Keratinocyte (primary cell): ENCODE measurements at regions not wholly inside any gene's neighbourhood (a gene's known extent, or its start where the extent isn't known, plus 50 kb on each side); places are given as distances from the start of the nearest gene placed in this dataset.

ENCODE experiments used
- DNase-seq: peaks from one replicate; pipeline ENCODE4 v3.0.0-alpha.2; 2011; ENCODE audit warnings: low read depth, missing footprints, low spot score
- FAIRE-seq: peaks from 2 replicates; lab custom pipeline; 2011; peaks lifted over from hg19 to GRCh38; lab: Jason Lieb, UNC
- H2AFZ ChIP-seq: 2 replicates; pipeline ENCODE4 v1.6.0; 2012; ENCODE audit warnings: low read length, control low read depth, inconsistent platforms; ENCODE audit not compliant: control insufficient read depth
- H3K27ac ChIP-seq: 2 replicates; pipeline ENCODE4 v1.5.1; 2011; ENCODE audit warnings: low read length; ENCODE audit not compliant: control insufficient read depth, insufficient read depth
- H3K27me3 ChIP-seq: 3 replicates; pipeline ENCODE4 v1.6.0; 2011; ENCODE audit warnings: low read length; ENCODE audit not compliant: control insufficient read depth, insufficient read depth; ENCODE audit errors: extremely low read depth
- H3K36me3 ChIP-seq, 2 experiments: 2 replicates in 1 of 2; 3 replicates in 1 of 2; pipeline ENCODE4 v1.5.1; 2011; ENCODE audit warnings: low read length in 2 of 2, mild to moderate bottlenecking in 1 of 2; ENCODE audit not compliant: control insufficient read depth in 2 of 2, insufficient read depth in 2 of 2; ENCODE audit errors: extremely low read depth in 1 of 2
- H3K4me1 ChIP-seq: 3 replicates; pipeline ENCODE4 v1.5.1; 2011; ENCODE audit warnings: low read length; ENCODE audit not compliant: control insufficient read depth, insufficient read depth; ENCODE audit errors: extremely low read depth
- H3K4me2 ChIP-seq: 3 replicates; pipeline ENCODE4 v1.6.0; 2011; ENCODE audit warnings: low read depth, low read length; ENCODE audit not compliant: control insufficient read depth, insufficient read depth; ENCODE audit errors: extremely low read depth
- H3K4me3 ChIP-seq, 3 experiments: fragments of 200-600 bp in 1 of 3; sonication (generic) in 1 of 3; 2 replicates in 2 of 3; 3 replicates in 1 of 3; pipeline ENCODE4 v1.5.1; 2011 to 2016; ENCODE audit warnings: low read length in 3 of 3, mild to moderate bottlenecking in 3 of 3, control low read depth in 2 of 3, inconsistent platforms in 1 of 3, low read depth in 1 of 3, mixed read lengths in 1 of 3, mixed run types in 1 of 3, moderate library complexity in 1 of 3; ENCODE audit not compliant: control insufficient read depth in 2 of 3, insufficient read depth in 2 of 3; ENCODE audit errors: extremely low read depth in 1 of 3
- H3K79me2 ChIP-seq: 2 replicates; pipeline ENCODE4 v1.6.0; 2012; ENCODE audit warnings: low read length; ENCODE audit not compliant: control insufficient read depth, insufficient read depth
- H3K9ac ChIP-seq: 3 replicates; pipeline ENCODE4 v1.6.0; 2011; ENCODE audit warnings: low read length; ENCODE audit not compliant: control insufficient read depth, insufficient read depth; ENCODE audit errors: extremely low read depth
- H3K9me1 ChIP-seq: 3 replicates; pipeline ENCODE4 v1.6.0; 2011; ENCODE audit warnings: low read length; ENCODE audit not compliant: control insufficient read depth, insufficient read depth; ENCODE audit errors: extremely low read depth
- H3K9me3 ChIP-seq: 2 replicates; pipeline ENCODE4 v1.5.1; 2012; ENCODE audit warnings: low read depth, low read length; ENCODE audit not compliant: control insufficient read depth
- H4K20me1 ChIP-seq: 3 replicates; pipeline ENCODE4 v1.6.0; 2011; ENCODE audit warnings: low read length; ENCODE audit not compliant: control insufficient read depth, insufficient read depth; ENCODE audit errors: extremely low read depth
- CTCF ChIP-seq, 3 experiments: IDR thresholded peaks in 1 of 3; conservative IDR thresholded peaks in 1 of 3; optimal IDR thresholded peaks in 1 of 3; 2 replicates in 2 of 3; 3 replicates in 1 of 3; pipeline versions ENCODE3 to v1.5.1; 2011; ENCODE audit warnings: low read length in 3 of 3, mild to moderate bottlenecking in 3 of 3, moderate library complexity in 2 of 3, control low read depth in 1 of 3, inconsistent platforms in 1 of 3; ENCODE audit not compliant: insufficient read depth in 2 of 3; ENCODE audit errors: extremely low read depth in 1 of 3
- EZH2 ChIP-seq: IDR thresholded peaks from one replicate; pipeline ENCODE4 v1.6.1; 2012; ENCODE audit warnings: inconsistent platforms, mild to moderate bottlenecking, low read length, moderate library complexity
- dilution Hi-C: fragments of 300-500 bp; cut with MboI; formaldehyde crosslinking; loops from one replicate; pipeline ENCODE4 v1.7.0; 2020; ENCODE audit warnings: low sequenced_read_pairs; ENCODE audit not compliant: extremely low pct_ligation_motif_present

- FAIRE-seq, result no peak
- dilution Hi-C loops, result no loop called here
Measured at GRCh38 chr10:113423981-113424721, 128.7 kb upstream of the HABP2 start.

DNA sequence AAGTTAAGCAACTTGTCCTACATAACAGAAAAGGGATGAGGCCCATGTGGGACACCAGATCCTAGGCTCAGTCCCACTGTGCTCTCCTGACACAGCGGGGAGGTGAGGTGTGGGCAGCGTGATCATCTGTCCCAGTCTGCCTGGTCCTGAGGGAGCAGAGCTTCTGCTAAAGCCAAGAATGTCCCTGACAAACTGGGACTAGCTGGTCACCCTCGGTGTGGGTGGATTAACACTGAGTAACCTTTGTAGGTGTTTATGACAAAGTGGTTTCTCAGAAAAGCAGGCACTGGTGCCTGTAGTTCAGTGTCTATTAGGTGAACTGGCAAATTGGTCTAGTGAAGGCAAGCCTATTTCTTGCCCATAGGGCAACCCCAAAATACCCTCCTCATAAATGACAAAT, 127.8 kb upstream of the HABP2 start:
- no peak for FAIRE-seq
- no peak overlapping the region for H3K4me2 ChIP-seq

More at GRCh38 chr10:113423981-113424721, 128.7 kb upstream of the HABP2 start:
- no peak overlapping the region for H3K4me3 ChIP-seq
- H3K9ac ChIP-seq, result no peak overlapping the region
- no peak overlapping the region for H2AFZ ChIP-seq
- TF ChIP-seq EZH2, result no peak
- no peak for TF ChIP-seq CTCF (optimal IDR thresholded peaks at IDR 0.05 in 1 of 3, IDR thresholded peaks at IDR 0.05 in 1 of 3, conservative IDR thresholded peaks at IDR 0.05 in 1 of 3; ENCODE audit: extremely low read depth in 1 of 3, insufficient read depth in 2 of 3, low read length in 3 of 3)
- no peak overlapping the region for H3K27ac ChIP-seq
- no peak overlapping the region for H3K4me2 ChIP-seq
- DNase-seq, result no peak
- no peaks in the 10 kb centered on the region for H3K36me3 ChIP-seq
- H3K27me3 ChIP-seq, result no peaks in the 10 kb centered on the region
- no peaks in the 10 kb centered on the region for H3K79me2 ChIP-seq
- no peaks in the 10 kb centered on the region for H4K20me1 ChIP-seq
- no peaks in the 10 kb centered on the region for H3K9me3 ChIP-seq
- H3K9me1 ChIP-seq, result no peaks in the 10 kb centered on the region
- H3K4me1 ChIP-seq, result no peaks in the 10 kb centered on the region

More for the DNA sequence above, 127.8 kb upstream of the HABP2 start:
- Histone ChIP-seq H3K36me3 (no peaks in the 10 kb centered on the region), H3K79me2 (no peaks in the 10 kb centered on the region), H3K9me1 (no peaks in the 10 kb centered on the region), H3K4me3 (no peak overlapping the region), H3K9ac (no peak overlapping the region), H4K20me1 (no peaks in the 10 kb centered on the region), H3K4me1 (no peaks in the 10 kb centered on the region), H3K27ac (no peak overlapping the region), H2AFZ (no peak overlapping the region), H3K27me3 (no peaks in the 10 kb centered on the region), H3K9me3 (no peaks in the 10 kb centered on the region)
- dilution Hi-C loops, result no loop called here
- DNase-seq, result no peak
- TF ChIP-seq CTCF (optimal IDR thresholded peaks at IDR 0.05 in 1 of 3, IDR thresholded peaks at IDR 0.05 in 1 of 3, conservative IDR thresholded peaks at IDR 0.05 in 1 of 3; ENCODE audit: extremely low read depth in 1 of 3, insufficient read depth in 2 of 3, low read length in 3 of 3) (no peak), EZH2 (no peak)
